Aorta (tissue), 5 donors: ENCODE measurements at regions not wholly inside any gene's neighbourhood (a gene's known extent, or its start where the extent isn't known, plus 50 kb on each side); places are given as distances from the start of the nearest gene placed in this dataset.

Experiments
- ATAC-seq: fragments of 200-7000 bp; cut with Tn5 transposase; one replicate; pipeline ENCODE4 v1.9.1; 2022; ENCODE audit warnings: moderate library complexity; ENCODE audit not compliant: low FRiP score
- DNase-seq, 2 donors: peaks; one replicate each; pipeline ENCODE4 v3.0.0-alpha.2; 2020
- H3K27ac ChIP-seq, 2 donors: one replicate each; pipeline ENCODE4 v1.5.1; 2013; ENCODE audit warnings: low read length in 2 of 2, mild to moderate bottlenecking in 2 of 2, moderate library complexity in 2 of 2, control low read depth in 1 of 2, inconsistent platforms in 1 of 2, low read depth in 1 of 2
- H3K27me3 ChIP-seq, 2 donors: one replicate each; pipeline ENCODE4 v1.6.1; 2013; ENCODE audit warnings: control low read depth in 1 of 2, low read length in 1 of 2, mild to moderate bottlenecking in 1 of 2, moderate library complexity in 1 of 2; ENCODE audit not compliant: insufficient read depth in 2 of 2, control insufficient read depth in 1 of 2
- H3K36me3 ChIP-seq, 2 donors: one replicate each; pipeline ENCODE4 v1.6.1; 2013; ENCODE audit warnings: control low read depth in 1 of 2, low read length in 1 of 2, mild to moderate bottlenecking in 1 of 2; ENCODE audit not compliant: insufficient read depth in 2 of 2, control insufficient read depth in 1 of 2
- H3K4me1 ChIP-seq, 2 donors: one replicate each; pipeline ENCODE4 v1.6.1; 2013; ENCODE audit warnings: low read length in 2 of 2, control low read depth in 1 of 2, mild to moderate bottlenecking in 1 of 2, moderate library complexity in 1 of 2; ENCODE audit not compliant: insufficient read depth in 2 of 2, control insufficient read depth in 1 of 2
- H3K4me3 ChIP-seq, 2 donors: one replicate each; pipeline ENCODE4 v1.5.1; 2013; ENCODE audit warnings: low read length in 2 of 2, control low read depth in 1 of 2, mild to moderate bottlenecking in 1 of 2
- H3K9me3 ChIP-seq: one replicate; pipeline ENCODE4 v1.6.1; 2013; ENCODE audit warnings: mild to moderate bottlenecking, low read length; ENCODE audit not compliant: control insufficient read depth
- WGBS, 2 donors: extraction: QIAGEN DNeasy Blood & Tissue Kit; methylation state at CpG; one replicate each; pipeline ENCODE4 v1.1.7; 2013; 5-methylcytosine and 5-hydroxymethylcytosine counted together
- intact Hi-C, 2 donors: fragments of 100-400 bp; cut with DNase I; formaldehyde crosslinking; loops; one replicate each; pipeline versions ENCODE4 v1.14.2 to v1.15.0; 2022
- donor health status: healthy with polysubstance abuse.
- donor health status: Bipolar disorder and iron deficiency.
- donor health status: DM: no; HTN: no; CAD: no.
- donor health status: DM: no; HTN: no; CAD: no.
- donor health status: DM: yes; HTN: yes; CAD: no.

DNA sequence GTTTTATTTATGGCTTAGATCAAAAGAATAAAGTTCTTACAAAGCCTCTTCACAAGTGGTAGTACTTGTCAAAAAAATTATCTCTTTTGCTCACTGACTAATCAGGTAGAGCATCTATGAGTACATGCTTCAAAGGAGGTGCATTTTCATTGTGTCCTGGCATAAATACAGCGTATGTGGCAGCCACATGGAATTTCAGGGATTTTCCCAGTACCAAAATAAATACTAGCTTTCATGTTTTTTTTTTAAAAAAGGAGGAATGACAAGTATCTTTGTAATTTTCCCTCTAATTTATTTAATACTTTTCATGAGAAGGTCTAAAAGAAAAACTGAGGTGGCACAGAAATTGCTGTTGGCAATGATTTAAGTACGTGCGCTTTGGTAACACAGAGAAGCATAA is 597.8 kb upstream of the ALCAM start:
- DNase-seq = no peak
- Histone ChIP-seq H3K27me3 (no peaks in the 10 kb centered on the region), H3K36me3 (no peaks in the 10 kb centered on the region), H3K4me3 (no peak overlapping the region), H3K9me3 (no peaks in the 10 kb centered on the region), H3K27ac (no peak overlapping the region), H3K4me1 (peaks cover 0 to 2% of the 10 kb centered on the region in 2 donors)
- no peak for ATAC-seq
- intact Hi-C loops = loop anchor here in 1 of 2 donors (10.0 kb wide), 1 partner anchor 596 kb away; the partner anchor contains the start of gene ALCAM
- 19 to 22% methylated on average over 3 of the region's 3 CpGs for WGBS, 2 donors

DNA sequence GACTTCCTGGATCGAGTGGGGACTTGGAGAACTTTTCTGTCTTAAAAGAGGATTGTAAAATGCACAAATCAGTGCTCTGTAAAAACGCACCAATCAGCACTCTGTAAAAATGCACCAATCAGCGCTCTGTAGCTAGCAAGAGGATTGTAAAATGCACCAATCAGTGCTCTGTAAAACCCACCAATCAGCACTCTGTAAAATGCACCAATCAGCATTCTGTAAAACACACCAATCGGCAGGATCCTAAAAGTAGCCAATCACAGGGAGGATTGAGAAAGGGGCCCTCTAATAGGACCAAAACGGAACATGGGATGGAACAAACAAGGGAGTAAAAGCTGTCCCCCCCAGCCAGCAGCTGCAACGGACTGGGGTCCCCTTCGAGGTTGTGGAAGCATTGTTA is 587.4 kb upstream of the ALCAM start:
- no peaks in the 10 kb centered on the region for H3K36me3 ChIP-seq
- 87 to 97% methylated on average over 7 of the region's 7 CpGs for WGBS, 2 donors

DNA sequence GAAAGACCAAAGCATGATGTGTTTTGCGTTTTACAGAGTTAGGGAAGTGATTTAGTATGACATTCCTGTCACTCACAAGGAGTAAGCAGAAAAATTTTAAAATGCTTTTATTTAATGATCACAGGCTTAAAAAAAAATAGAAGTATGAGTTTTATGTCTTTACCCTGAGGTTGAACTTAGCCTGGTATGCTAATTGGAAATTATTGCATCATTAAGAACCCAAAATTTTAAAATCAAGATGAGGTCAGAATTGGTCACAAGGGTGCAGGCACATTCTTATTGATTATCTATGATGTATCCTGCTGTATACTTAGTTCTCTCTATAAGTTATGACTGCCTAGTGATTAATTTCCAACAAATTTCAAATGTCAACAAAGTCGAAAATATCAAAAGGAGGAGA is 585.6 kb upstream of the ALCAM start:
- Histone ChIP-seq H3K36me3 (no peaks in the 10 kb centered on the region), H3K9me3 (no peaks in the 10 kb centered on the region), H3K4me1 (no peaks in the 10 kb centered on the region), H3K27ac (no peak overlapping the region), H3K27me3 (no peaks in the 10 kb centered on the region), H3K4me3 (no peak overlapping the region)
- WGBS, 2 donors = 83 to 84% methylated on average over 2 of the region's 2 CpGs
- DNase-seq (no peak), ATAC-seq (no peak)
- intact Hi-C loops = no loop called here

More for the DNA sequence above, 587.4 kb upstream of the ALCAM start:
- H3K9me3 ChIP-seq = no peaks in the 10 kb centered on the region
- no peak overlapping the region for H3K4me3 ChIP-seq
- ATAC-seq (no peak), DNase-seq (no peak)
- no peaks in the 10 kb centered on the region for H3K4me1 ChIP-seq
- intact Hi-C loops = no loop called here
- H3K27me3 ChIP-seq = no peaks in the 10 kb centered on the region
- no peak overlapping the region for H3K27ac ChIP-seq

DNA sequence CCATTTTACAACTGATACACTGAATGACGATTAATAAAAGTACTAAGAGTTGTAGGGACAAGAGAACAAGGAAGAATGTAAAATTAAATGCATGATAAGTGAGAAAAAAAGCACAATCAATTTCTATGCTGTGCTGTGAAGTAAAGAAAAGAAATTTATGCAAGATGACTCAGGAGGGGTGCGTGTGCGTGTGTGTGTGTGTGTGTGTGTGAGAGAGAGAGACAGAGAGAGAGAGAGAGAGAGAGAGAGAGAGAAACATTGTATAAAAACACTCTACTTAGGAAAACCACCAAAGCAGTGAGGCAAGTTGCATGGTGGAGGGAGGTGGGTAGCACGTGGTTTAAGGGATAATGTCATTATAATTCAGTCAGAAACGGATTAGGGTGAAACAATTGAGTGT is 580.8 kb upstream of the ALCAM start:
- no peaks in the 10 kb centered on the region for H3K9me3 ChIP-seq
- ATAC-seq (no peak), DNase-seq (no peak)
- no peaks in the 10 kb centered on the region for H3K27me3 ChIP-seq
- H3K4me3 ChIP-seq = no peak overlapping the region
- no peaks in the 10 kb centered on the region for H3K36me3 ChIP-seq
- WGBS, 2 donors = 84 to 92% methylated on average over 5 of the region's 5 CpGs
- H3K27ac ChIP-seq = no peak overlapping the region
- intact Hi-C loops = no loop called here
- H3K4me1 ChIP-seq = no peaks in the 10 kb centered on the region

GRCh38 chr3:104787306-104787705 is 579.4 kb upstream of the ALCAM start:
- no peak for DNase-seq
- no peak for ATAC-seq
- Histone ChIP-seq H3K4me1 (no peaks in the 10 kb centered on the region), H3K4me3 (no peak overlapping the region), H3K9me3 (no peaks in the 10 kb centered on the region), H3K27ac (no peak overlapping the region), H3K36me3 (no peaks in the 10 kb centered on the region), H3K27me3 (no peaks in the 10 kb centered on the region)
- intact Hi-C loops = no loop called here

DNA sequence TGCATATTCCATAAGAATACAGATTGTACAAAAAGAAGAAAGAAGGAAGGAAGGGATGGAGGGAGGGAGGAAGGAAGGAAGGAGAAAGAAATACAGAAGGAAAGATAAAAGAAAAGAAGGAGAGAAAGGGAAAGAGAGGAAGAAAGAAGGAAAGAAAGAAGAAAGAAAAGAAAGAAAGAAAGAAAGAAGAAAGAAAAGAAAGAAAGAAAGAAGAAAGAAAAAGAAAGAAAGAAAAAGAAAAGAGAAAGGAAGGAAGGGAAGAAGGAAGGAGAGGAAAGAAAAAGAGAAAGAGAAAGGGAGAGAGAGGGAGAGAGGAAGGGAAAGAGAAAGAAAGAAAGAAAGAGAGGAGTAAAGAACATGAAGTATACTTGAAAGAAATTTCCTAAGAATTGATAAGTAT is 577.9 kb upstream of the ALCAM start:
- Histone ChIP-seq H3K4me3 (no peak overlapping the region), H3K4me1 (no peaks in the 10 kb centered on the region), H3K9me3 (no peaks in the 10 kb centered on the region), H3K27me3 (no peaks in the 10 kb centered on the region), H3K36me3 (no peaks in the 10 kb centered on the region), H3K27ac (no peak overlapping the region)
- intact Hi-C loops = no loop called here
- ATAC-seq (no peak), DNase-seq (no peak)

DNA sequence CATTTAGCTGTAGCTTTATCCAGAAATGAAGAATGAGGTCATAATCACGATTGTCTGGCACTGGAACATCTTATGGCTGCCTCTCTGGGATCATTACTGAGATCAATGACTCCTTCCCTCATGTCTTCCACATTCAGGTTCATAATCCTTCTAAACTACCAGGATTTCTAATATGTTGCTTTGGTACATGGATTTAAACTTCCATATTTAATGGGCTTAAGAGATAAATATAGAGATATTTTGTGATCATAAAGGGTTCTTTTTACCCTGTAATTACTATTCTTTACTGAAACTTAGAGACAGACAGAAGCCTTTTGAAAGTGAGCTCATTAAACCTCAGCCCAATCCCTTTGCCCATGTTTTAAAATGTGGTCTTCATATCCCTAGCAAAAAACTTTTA is 575.4 kb upstream of the ALCAM start:
- Histone ChIP-seq H3K36me3 (no peaks in the 10 kb centered on the region), H3K9me3 (no peaks in the 10 kb centered on the region), H3K4me1 (no peaks in the 10 kb centered on the region), H3K27ac (no peak overlapping the region), H3K4me3 (no peak overlapping the region), H3K27me3 (no peaks in the 10 kb centered on the region)
- ATAC-seq = no peak
- WGBS, 2 donors = 68 to 72% methylated on average over 1 of the region's 1 CpG
- DNase-seq = no peak
- intact Hi-C loops = no loop called here

GRCh38 chr3:104796556-104796955 is 570.2 kb upstream of the ALCAM start:
- intact Hi-C loops = no loop called here
- H3K4me3 ChIP-seq = no peak overlapping the region
- DNase-seq = no peak
- no peaks in the 10 kb centered on the region for H3K27me3 ChIP-seq
- H3K36me3 ChIP-seq = no peaks in the 10 kb centered on the region
- no peak for ATAC-seq
- 91 to 94% methylated on average over 5 of the region's 5 CpGs for WGBS, 2 donors
- no peak overlapping the region for H3K27ac ChIP-seq
- H3K9me3 ChIP-seq = no peaks in the 10 kb centered on the region
- H3K4me1 ChIP-seq = no peaks in the 10 kb centered on the region

DNA sequence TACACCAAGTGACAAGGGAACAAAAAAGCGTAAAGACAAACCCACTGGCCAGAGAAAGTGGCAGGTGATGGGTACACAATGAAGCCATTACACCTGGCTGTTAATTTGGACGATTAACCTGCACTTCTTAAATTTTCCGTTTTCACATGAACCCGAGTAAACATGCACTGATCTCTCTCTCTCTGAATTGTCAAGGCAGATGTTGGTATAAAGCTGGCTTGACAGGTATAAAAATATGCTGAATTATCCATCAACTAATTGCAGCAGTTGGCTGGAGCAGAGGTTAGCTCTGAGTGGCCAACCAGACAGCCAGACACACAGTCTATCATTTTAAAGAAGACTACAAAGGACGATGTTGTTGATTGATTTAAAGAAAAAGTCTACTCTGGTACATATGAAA is 561.7 kb upstream of the ALCAM start:
- 72 to 84% methylated on average over 5 of the region's 5 CpGs for WGBS, 2 donors
- intact Hi-C loops = no loop called here
- no peak overlapping the region for H3K4me3 ChIP-seq
- no peaks in the 10 kb centered on the region for H3K27me3 ChIP-seq
- H3K4me1 ChIP-seq = no peaks in the 10 kb centered on the region
- no peaks in the 10 kb centered on the region for H3K36me3 ChIP-seq
- no peaks in the 10 kb centered on the region for H3K9me3 ChIP-seq
- ATAC-seq = no peak
- DNase-seq = no peak
- no peak overlapping the region for H3K27ac ChIP-seq
